GM12878 (cell line): ENCODE measurements at regions not wholly inside any gene's neighbourhood (a gene's known extent, or its start where the extent isn't known, plus 50 kb on each side); places are given as distances from the start of the nearest gene placed in this dataset.

Experiments
- ATAC-seq: fragments of 200-7000 bp; cut with Tn5 transposase; 3 replicates; pipeline ENCODE4 v1.9.1; 2020; ENCODE audit warnings: mild to moderate bottlenecking, moderate library complexity
- BruUV-seq: library from RNA; stranded (reverse); fragments of 400-500 nt; replicated peaks from 2 replicates; lab custom pipeline; 2021; lab: Mats Ljungman, UMichigan
- CTCF ChIA-PET: fragments of 300-600 bp; sonication (Branson Sonifier 250); formaldehyde crosslinking; extraction: SDS; loops from one replicate; lab custom pipeline; 2021; ENCODE audit warnings: inconsistent platforms; lab: Yijun Ruan, JAX
- POLR2A ChIA-PET: fragments of 350-600 bp; formaldehyde crosslinking; extraction: SDS; loops from one replicate; lab custom pipeline; 2021; ENCODE audit warnings: inconsistent platforms; lab: Charles Lee
- RAD21 ChIA-PET: fragments of 300-600 bp; sonication (Branson Sonifier 250); formaldehyde crosslinking; loops from one replicate; lab custom pipeline; 2023; ENCODE audit warnings: antibody characterized with exemption; ENCODE audit not compliant: unreplicated experiment; lab: Charles Lee
- SMC1A ChIA-PET: fragments of 300-600 bp; sonication (Branson Sonifier 250); formaldehyde crosslinking; loops from one replicate; lab custom pipeline; 2023; ENCODE audit not compliant: unreplicated experiment, uncharacterized antibody; lab: Charles Lee
- DNase-seq: peaks from one replicate; pipeline ENCODE4 v3.0.0-alpha.2; 2011; ENCODE audit warnings: low read depth, low spot score
- FAIRE-seq: peaks from 3 replicates; lab custom pipeline; 2011; peaks lifted over from hg19 to GRCh38; lab: Jason Lieb, UNC
- H2AFZ ChIP-seq: 2 replicates; pipeline ENCODE4 v1.6.0; 2011; ENCODE audit warnings: low read depth, low read length, control low read depth; ENCODE audit not compliant: control insufficient read depth
- H3K27ac ChIP-seq: 2 replicates; pipeline ENCODE4 v1.5.1; 2011; ENCODE audit warnings: control low read depth; ENCODE audit not compliant: control insufficient read depth, insufficient read depth
- H3K27me3 ChIP-seq, 2 experiments: replicated peaks in 1 of 2; 2 replicates each; pipeline versions ENCODE4 v1.6.0 to v1.6.1; 2011; ENCODE audit warnings: low read length in 1 of 2; ENCODE audit not compliant: control insufficient read depth in 2 of 2, insufficient read depth in 2 of 2
- H3K36me3 ChIP-seq, 2 experiments: 2 replicates each; pipeline ENCODE4 v1.5.1; 2011; ENCODE audit warnings: low read length in 1 of 2; ENCODE audit not compliant: control insufficient read depth in 2 of 2, insufficient read depth in 2 of 2
- H3K4me1 ChIP-seq: 2 replicates; pipeline ENCODE4 v1.6.1; 2011; ENCODE audit warnings: mild to moderate bottlenecking, low read length, moderate library complexity, mixed read lengths; ENCODE audit not compliant: control insufficient read depth, insufficient read depth
- H3K4me2 ChIP-seq: 2 replicates; pipeline ENCODE4 v1.6.0; 2011; ENCODE audit warnings: control low read depth; ENCODE audit not compliant: control insufficient read depth, insufficient read depth
- H3K4me3 ChIP-seq: fragments of 200-600 bp; sonication (generic); 2 replicates; pipeline ENCODE4 v1.5.1; 2016
- H3K79me2 ChIP-seq: 2 replicates; pipeline ENCODE4 v1.6.0; 2011; ENCODE audit warnings: low read length; ENCODE audit not compliant: control insufficient read depth, insufficient read depth
- H3K9ac ChIP-seq: 2 replicates; pipeline ENCODE4 v1.8.0; 2011; ENCODE audit warnings: low read length, control low read depth, mixed read lengths; ENCODE audit not compliant: control insufficient read depth, insufficient read depth
- H3K9me3 ChIP-seq: replicated peaks from 3 replicates; pipeline ENCODE4 v1.5.1; 2011; ENCODE audit warnings: mild to moderate bottlenecking, low read length; ENCODE audit not compliant: control insufficient read depth, insufficient read depth
- H4K20me1 ChIP-seq: 2 replicates; pipeline ENCODE4 v1.6.0; 2011; ENCODE audit not compliant: control insufficient read depth, insufficient read depth
- ATF2 ChIP-seq: IDR thresholded peaks from 2 replicates; pipeline ENCODE4 v1.6.1; 2012; ENCODE audit warnings: low read length, inconsistent platforms
- CTCF ChIP-seq, 3 experiments: IDR thresholded peaks in 2 of 3; conservative IDR thresholded peaks in 1 of 3; 2 replicates each; pipeline ENCODE4 v1.5.1; 2011; ENCODE audit warnings: low read depth in 3 of 3, low read length in 3 of 3, mild to moderate bottlenecking in 3 of 3, control low read depth in 2 of 3, moderate library complexity in 2 of 3, inconsistent platforms in 1 of 3, mixed read lengths in 1 of 3; ENCODE audit not compliant: control insufficient read depth in 2 of 3, insufficient read depth in 1 of 3; ENCODE audit errors: extremely low read depth in 1 of 3
- EED ChIP-seq: sonication (generic); IDR thresholded peaks from 2 replicates; pipeline ENCODE4 v1.6.1; 2016; ENCODE audit warnings: antibody characterized with exemption, low read depth
- FOXM1 ChIP-seq: IDR thresholded peaks from 2 replicates; pipeline ENCODE4 v1.6.1; 2012; ENCODE audit warnings: low read depth, mild to moderate bottlenecking, inconsistent platforms, low read length, moderate library complexity
- GABPA ChIP-seq: IDR thresholded peaks from 2 replicates; pipeline ENCODE4 v1.6.1; 2014; ENCODE audit warnings: antibody characterized with exemption, low read depth, mild to moderate bottlenecking, inconsistent platforms
- HDGF ChIP-seq: fragments of 450-650 bp; IDR thresholded peaks from 2 replicates; pipeline ENCODE4 v1.6.1; 2016; ENCODE audit warnings: antibody characterized with exemption
- NFXL1 ChIP-seq: fragments of 450-650 bp; IDR thresholded peaks from 2 replicates; pipeline ENCODE4 v1.6.1; 2017; ENCODE audit warnings: antibody characterized with exemption, mild to moderate bottlenecking, borderline replicate concordance
- RFX5 ChIP-seq: IDR thresholded peaks from 2 replicates; pipeline ENCODE4 v1.6.1; 2011; ENCODE audit warnings: low read depth, low read length, improper control_type of control experiment
- SUPT20H ChIP-seq: IDR thresholded peaks from 2 replicates; pipeline ENCODE4 v1.6.1; 2011; ENCODE audit warnings: low read depth, mild to moderate bottlenecking, low read length, moderate library complexity, borderline replicate concordance; ENCODE audit not compliant: control insufficient read depth
- TCF12 ChIP-seq: IDR thresholded peaks from 2 replicates; pipeline ENCODE4 v1.6.1; 2011; ENCODE audit warnings: low read depth, mild to moderate bottlenecking, low read length
- TCF3 ChIP-seq: IDR thresholded peaks from 2 replicates; pipeline ENCODE4 v1.6.1; 2012; ENCODE audit warnings: low read depth, mild to moderate bottlenecking, low read length, borderline replicate concordance; ENCODE audit not compliant: insufficient read depth
- ZBTB11 ChIP-seq: fragments of 450-650 bp; formaldehyde crosslinking; IDR thresholded peaks from 2 replicates; pipeline ENCODE4 v1.5.0; 2022; ENCODE audit warnings: mild to moderate bottlenecking, missing genetic modification characterization
- ZNF687 ChIP-seq: fragments of 450-650 bp; IDR thresholded peaks from 2 replicates; pipeline ENCODE4 v1.6.1; 2017; ENCODE audit warnings: mild to moderate bottlenecking, moderate library complexity
- WGBS: methylation state at CpG from one replicate; pipeline ENCODE4 v1.1.6; 2016; ENCODE audit warnings: low lambda C conversion rate; ENCODE audit not compliant: insufficient replicate concordance, insufficient coverage; ENCODE audit errors: missing lambda C conversion rate; 5-methylcytosine and 5-hydroxymethylcytosine counted together
- in situ Hi-C: fragments of 300-500 bp; cut with MboI; formaldehyde crosslinking; loops from 9 replicates; pipeline ENCODE4 v1.14.3; 2018; ENCODE audit warnings: mixed read lengths
- intact Hi-C: fragments of 100-400 bp; cut with micrococcal nuclease; formaldehyde crosslinking; loops from one replicate; pipeline ENCODE4 v1.14.2; 2022; ENCODE audit not compliant: unreplicated experiment

- ChIA-PET SMC1A (no interaction called here), CTCF (interaction anchor here (0.9 kb wide), 1 partner anchor 9 kb away, joined by 3 read pairs; no protein-coding TSS in a partner anchor), POLR2A (no interaction called here), RAD21 (no interaction called here)
- WGBS: 3% methylated on average over 2 of the region's 2 CpGs
- DNase-seq (no peak), ATAC-seq (no peak), FAIRE-seq (no peak)
- Histone ChIP-seq H3K27me3 (no peaks in the 10 kb centered on the region), H3K27ac (no peak overlapping the region), H3K9ac (no peak overlapping the region), H2AFZ (no peak overlapping the region), H3K9me3 (no peaks in the 10 kb centered on the region), H4K20me1 (no peaks in the 10 kb centered on the region), H3K79me2 (no peaks in the 10 kb centered on the region), H3K36me3 (no peaks in the 10 kb centered on the region), H3K4me1 (no peaks in the 10 kb centered on the region), H3K4me3 (no peak overlapping the region), H3K4me2 (no peak overlapping the region)
- in situ Hi-C loops: no loop called here
- TF ChIP-seq TCF3 (no peak), ZBTB11 (CRISPR knock-in tag) (no peak), HDGF (no peak), CTCF (IDR thresholded peaks at IDR 0.05 in 2 of 3, conservative IDR thresholded peaks at IDR 0.05 in 1 of 3; ENCODE audit: control insufficient read depth in 2 of 3, extremely low read depth in 1 of 3, insufficient read depth in 1 of 3, low read depth in 3 of 3, low read length in 3 of 3) (no peak), ATF2 (no peak), TCF12 (no peak), FOXM1 (no peak), SUPT20H (no peak), ZNF687 (no peak), RFX5 (no peak), EED (no peak), NFXL1 (no peak), GABPA (no peak)
- no TSS peak for BruUV-seq
- intact Hi-C loops: no loop called here
These were observed 143.1 kb upstream of the GRIN3A start for GRCh38 chr9:101881508-101881907.
